Stomach (tissue), 8 donors: ENCODE measurements at regions not wholly inside any gene's neighbourhood (a gene's known extent, or its start where the extent isn't known, plus 50 kb on each side); places are given as distances from the start of the nearest gene placed in this dataset.

Experiments
- DNase-seq, 2 donors: peaks; one replicate each; pipeline versions ENCODE4 v3.0.0 to v3.0.0-alpha.2; 2013 to 2019
- H3K27ac ChIP-seq, 5 donors: fragments of 200-600 bp in 4 of 5; sonication (generic) in 4 of 5; one replicate each; pipeline ENCODE4 v1.5.1; 2013 to 2019; ENCODE audit warnings: mild to moderate bottlenecking in 1 of 5, moderate library complexity in 1 of 5
- H3K27me3 ChIP-seq, 3 donors: fragments of 200-600 bp; sonication (generic); one replicate each; pipeline ENCODE4 v1.5.1; 2017 to 2019; ENCODE audit warnings: mixed run types in 1 of 3
- H3K36me3 ChIP-seq, 4 donors: fragments of 200-600 bp; sonication (generic); 1 replicate in 3 of 4; 2 replicates in 1 of 4; pipeline ENCODE4 v1.5.1; 2016 to 2019
- H3K4me1 ChIP-seq, 4 donors: fragments of 200-600 bp; sonication (generic); one replicate each; pipeline ENCODE4 v1.5.1; 2016 to 2019
- H3K4me3 ChIP-seq, 4 donors: fragments of 200-600 bp; sonication (generic) in 3 of 4; one replicate each; pipeline ENCODE4 v1.5.1; 2016 to 2019; ENCODE audit warnings: mild to moderate bottlenecking in 1 of 4
- H3K9me3 ChIP-seq, 4 donors: fragments of 200-600 bp; sonication (generic); one replicate each; pipeline ENCODE4 v1.5.1; 2016 to 2019
- CTCF ChIP-seq, 7 experiments: fragments of 450-650 bp in 4 of 7; fragments of 200-600 bp in 3 of 7; sonication (generic) in 3 of 7; IDR thresholded peaks; one replicate each; pipeline ENCODE4 v1.5.1; 2016 to 2019; ENCODE audit warnings: antibody characterized with exemption in 7 of 7, control low read depth in 2 of 7, mild to moderate bottlenecking in 1 of 7
- EP300 ChIP-seq: sonication (generic); formaldehyde crosslinking; IDR thresholded peaks from one replicate; pipeline ENCODE4 v1.6.1; 2017; ENCODE audit warnings: antibody characterized with exemption
- POLR2A ChIP-seq, 4 donors: fragments of 450-650 bp; IDR thresholded peaks; one replicate each; pipeline ENCODE4 v1.6.1; 2016; ENCODE audit warnings: antibody characterized with exemption in 4 of 4, control low read depth in 2 of 4, mild to moderate bottlenecking in 1 of 4, moderate library complexity in 1 of 4
- POLR2AphosphoS5 ChIP-seq, 3 donors: sonication (generic); formaldehyde crosslinking; IDR thresholded peaks; one replicate each; pipeline ENCODE4 v1.6.1; 2016; ENCODE audit warnings: antibody characterized with exemption in 3 of 3
- WGBS, 5 donors: extraction: QIAGEN DNeasy Blood & Tissue Kit in 3 of 5; methylation state at CpG; one replicate each; pipeline versions ENCODE4 v1.1.5 to v1.1.7; 2013 to 2018; 5-methylcytosine and 5-hydroxymethylcytosine counted together
- intact Hi-C: fragments of 100-400 bp; cut with DNase I; formaldehyde crosslinking; loops from one replicate; pipeline ENCODE4 v1.15.1; 2023; ENCODE audit warnings: low total_unique reads
- donor health status: healthy with polysubstance abuse.
- donor health status: Bipolar disorder and iron deficiency.
- donor health status: healthy.

- Histone ChIP-seq H3K4me1 (no peaks in the 10 kb centered on the region), H3K4me3 (no peak overlapping the region), H3K36me3 (no peaks in the 10 kb centered on the region), H3K9me3 (no peaks in the 10 kb centered on the region), H3K27me3 (no peaks in the 10 kb centered on the region), H3K27ac (no peak overlapping the region)
- intact Hi-C loops, result no loop called here
- WGBS, 5 donors, result 34 to 44% (median 41%) methylated on average over 3 of the region's 3 CpGs
- DNase-seq, result no peak
- TF ChIP-seq POLR2A (IDR thresholded peaks at IDR 0.05), result no peak
Measured at GRCh38 chr11:96567667-96568066, 177.9 kb downstream of the JRKL start.

GRCh38 chr11:96576383-96576782 lies 186.6 kb downstream of the JRKL start:
- Histone ChIP-seq H3K4me1 (no peaks in the 10 kb centered on the region), H3K27ac (no peak overlapping the region), H3K36me3 (no peaks in the 10 kb centered on the region), H3K27me3 (no peaks in the 10 kb centered on the region), H3K9me3 (no peaks in the 10 kb centered on the region), H3K4me3 (no peak overlapping the region)
- TF ChIP-seq POLR2A (IDR thresholded peaks at IDR 0.05) (no peak), EP300 (no peak), POLR2AphosphoS5 (IDR thresholded peaks at IDR 0.05) (no peak), CTCF (IDR thresholded peaks at IDR 0.05) (no peak)
- intact Hi-C loops, result no loop called here
- no peak for DNase-seq
- 63 to 100% (median 95%) methylated on average over 2 of the region's 2 CpGs for WGBS, 5 donors

- WGBS, 5 donors, result 80 to 95% (median 86%) methylated on average over 1 of the region's 1 CpG
- Histone ChIP-seq H3K36me3 (no peaks in the 10 kb centered on the region), H3K4me1 (no peaks in the 10 kb centered on the region), H3K9me3 (no peaks in the 10 kb centered on the region), H3K27ac (no peak overlapping the region), H3K4me3 (no peak overlapping the region), H3K27me3 (no peaks in the 10 kb centered on the region)
- no peak for DNase-seq
- intact Hi-C loops, result no loop called here
- no peak for TF ChIP-seq POLR2A (IDR thresholded peaks at IDR 0.05)
- no peak for TF ChIP-seq POLR2AphosphoS5 (IDR thresholded peaks at IDR 0.05)
- no peak for TF ChIP-seq EP300
- no peak for TF ChIP-seq CTCF (IDR thresholded peaks at IDR 0.05)
Measured at GRCh38 chr11:96578379-96578778, 188.6 kb downstream of the JRKL start.

DNA sequence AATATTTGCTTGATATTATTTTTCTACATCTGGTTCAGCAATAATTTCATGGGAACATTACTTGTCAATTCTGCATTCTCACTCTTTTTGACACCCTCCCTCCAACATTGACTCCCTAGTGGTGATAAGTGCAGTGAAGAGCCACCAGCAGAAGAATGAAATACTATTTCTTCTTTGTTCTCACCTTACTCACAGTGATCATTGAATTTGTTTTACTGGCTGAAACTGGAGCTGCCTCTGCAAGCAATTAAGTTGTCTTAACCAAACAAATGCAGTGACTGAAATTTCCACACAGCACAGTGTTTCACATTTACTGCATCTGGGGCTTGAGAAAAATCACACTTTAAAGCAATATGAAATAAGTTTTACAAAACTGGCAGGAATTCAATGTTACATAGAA lies 189.8 kb downstream of the JRKL start:
- H3K27ac ChIP-seq, result no peak overlapping the region
- no peak for DNase-seq
- intact Hi-C loops, result no loop called here

More for the DNA sequence above, 189.8 kb downstream of the JRKL start:
- Histone ChIP-seq H3K9me3 (no peaks in the 10 kb centered on the region), H3K36me3 (no peaks in the 10 kb centered on the region), H3K4me3 (no peak overlapping the region), H3K27me3 (no peaks in the 10 kb centered on the region), H3K4me1 (no peaks in the 10 kb centered on the region)
- TF ChIP-seq EP300 (no peak), CTCF (IDR thresholded peaks at IDR 0.05) (no peak), POLR2AphosphoS5 (IDR thresholded peaks at IDR 0.05) (no peak)
